Adrenal gland (tissue), 9 donors: ENCODE measurements at regions not wholly inside any gene's neighbourhood (a gene's known extent, or its start where the extent isn't known, plus 50 kb on each side); places are given as distances from the start of the nearest gene placed in this dataset.

Experiments used
- DNase-seq, 7 donors: peaks; one replicate each; pipeline ENCODE4 v3.0.0-alpha.2; 2019 to 2020
- H3K27ac ChIP-seq, 5 donors: fragments of 200-600 bp; sonication (generic) in 4 of 5; 1 replicate in 3 of 5; 2 replicates in 2 of 5; pipeline versions ENCODE4 v1.5.1 to v1.8.0; 2016 to 2020; ENCODE audit warnings: mild to moderate bottlenecking in 1 of 5
- H3K27me3 ChIP-seq: fragments of 200-600 bp; 2 replicates; pipeline ENCODE4 v1.8.0; 2021
- H3K36me3 ChIP-seq, 2 donors: fragments of 200-600 bp; replicated peaks in 1 of 2; 1 replicate in 1 of 2; 2 replicates in 1 of 2; pipeline versions ENCODE4 v1.5.1 to v1.8.0; 2018 to 2022
- H3K4me1 ChIP-seq, 2 donors: fragments of 200-600 bp; replicated peaks in 1 of 2; 1 replicate in 1 of 2; 2 replicates in 1 of 2; pipeline versions ENCODE4 v1.5.1 to v1.8.0; 2018 to 2021
- H3K4me3 ChIP-seq, 4 donors: fragments of 200-600 bp; sonication (generic) in 3 of 4; one replicate each; pipeline ENCODE4 v1.5.1; 2016 to 2018
- H3K9me3 ChIP-seq, 3 donors: fragments of 200-600 bp; sonication (generic) in 1 of 3; replicated peaks in 1 of 3; 1 replicate in 2 of 3; 2 replicates in 1 of 3; pipeline versions ENCODE4 v1.5.1 to v1.8.0; 2016 to 2021
- POLR2A ChIP-seq, 2 donors: fragments of 450-650 bp; IDR thresholded peaks; one replicate each; pipeline ENCODE4 v1.6.1; 2017; ENCODE audit warnings: antibody characterized with exemption in 2 of 2, mild to moderate bottlenecking in 2 of 2, moderate library complexity in 1 of 2
- whole genome bisulfite sequencing, 4 donors: extraction: QIAGEN DNeasy Blood & Tissue Kit in 2 of 4; methylation state at CpG; one replicate each; pipeline versions ENCODE4 v1.1.5 to v1.1.7; 2013 to 2017; 5-methylcytosine and 5-hydroxymethylcytosine counted together
- intact Hi-C, 2 donors: fragments of 100-400 bp; cut with DNase I; formaldehyde crosslinking; loops; one replicate each; pipeline versions ENCODE4 v1.14.1 to v1.15.0; 2022 to 2023
- TF ChIP-seq, protein P1 (sequence below), 6 experiments: fragments of 450-650 bp in 4 of 6; fragments of 200-600 bp in 2 of 6; sonication (generic) in 1 of 6; IDR thresholded peaks; 1 replicate in 5 of 6; 2 replicates in 1 of 6; pipeline versions ENCODE4 v1.5.1 to v1.8.0; 2016 to 2021; ENCODE audit warnings: antibody characterized with exemption in 6 of 6, mild to moderate bottlenecking in 2 of 6, moderate library complexity in 1 of 6
- donor health status: healthy with polysubstance abuse.
- donor health status: Bipolar disorder and iron deficiency.
- donor health status: DM: yes; HTN: yes; CAD: no.
- donor health status: DM: no; HTN: no; CAD: no.
- donor health status: DM: no; HTN: no; CAD: no.

DNA sequence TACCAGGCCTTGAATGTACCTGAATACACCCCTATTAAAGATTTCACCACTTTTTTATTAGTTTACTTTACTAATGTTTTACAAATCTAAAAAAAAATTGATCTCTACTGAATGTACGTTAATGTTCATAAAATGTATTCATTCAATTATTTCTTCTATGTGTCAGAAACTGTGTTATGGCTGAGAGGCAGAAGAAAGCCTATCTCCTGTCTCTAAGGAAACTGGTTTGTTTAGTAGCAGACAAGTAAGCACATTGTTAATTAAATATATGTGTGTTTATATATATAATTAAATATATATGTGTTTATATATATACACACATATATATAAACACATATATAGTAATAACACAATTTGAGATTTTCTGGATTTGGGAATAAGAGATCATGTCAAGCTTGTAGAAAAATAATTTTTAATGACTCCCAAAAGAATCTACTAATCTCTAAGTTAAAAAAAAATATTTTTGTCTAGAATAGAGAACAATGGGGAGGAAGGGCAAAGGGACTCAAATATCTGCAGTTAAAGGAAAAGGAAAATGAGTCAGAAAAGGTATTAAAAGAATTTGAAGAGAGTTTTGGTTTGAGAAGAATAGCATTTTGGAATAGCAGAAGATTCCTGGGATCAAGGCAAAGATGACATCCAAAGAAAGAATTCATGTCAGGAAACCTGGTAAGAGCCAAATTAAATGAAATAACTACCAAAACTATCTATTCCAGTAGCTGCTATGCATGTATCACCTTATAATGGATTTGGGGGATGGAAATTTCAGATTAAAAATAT, 92.1 kb downstream of the CH25H start:
- 76 to 82% (median 80%) methylated on average over 1 of the region's 1 CpG for WGBS, 4 donors
- no peak overlapping the region for H3K27ac ChIP-seq
- H3K4me3 ChIP-seq, result no peak overlapping the region
- DNase-seq, result no peak
- H3K9me3 ChIP-seq, result no peaks in the 10 kb centered on the region
- H3K27me3 ChIP-seq, result no peaks in the 10 kb centered on the region
- intact Hi-C loops, result no loop called here
- H3K36me3 ChIP-seq, result no peaks in the 10 kb centered on the region
- TF ChIP-seq, protein P1, sequence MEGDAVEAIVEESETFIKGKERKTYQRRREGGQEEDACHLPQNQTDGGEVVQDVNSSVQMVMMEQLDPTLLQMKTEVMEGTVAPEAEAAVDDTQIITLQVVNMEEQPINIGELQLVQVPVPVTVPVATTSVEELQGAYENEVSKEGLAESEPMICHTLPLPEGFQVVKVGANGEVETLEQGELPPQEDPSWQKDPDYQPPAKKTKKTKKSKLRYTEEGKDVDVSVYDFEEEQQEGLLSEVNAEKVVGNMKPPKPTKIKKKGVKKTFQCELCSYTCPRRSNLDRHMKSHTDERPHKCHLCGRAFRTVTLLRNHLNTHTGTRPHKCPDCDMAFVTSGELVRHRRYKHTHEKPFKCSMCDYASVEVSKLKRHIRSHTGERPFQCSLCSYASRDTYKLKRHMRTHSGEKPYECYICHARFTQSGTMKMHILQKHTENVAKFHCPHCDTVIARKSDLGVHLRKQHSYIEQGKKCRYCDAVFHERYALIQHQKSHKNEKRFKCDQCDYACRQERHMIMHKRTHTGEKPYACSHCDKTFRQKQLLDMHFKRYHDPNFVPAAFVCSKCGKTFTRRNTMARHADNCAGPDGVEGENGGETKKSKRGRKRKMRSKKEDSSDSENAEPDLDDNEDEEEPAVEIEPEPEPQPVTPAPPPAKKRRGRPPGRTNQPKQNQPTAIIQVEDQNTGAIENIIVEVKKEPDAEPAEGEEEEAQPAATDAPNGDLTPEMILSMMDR (IDR thresholded peaks at IDR 0.05), result no peak
- no peak for TF ChIP-seq POLR2A (IDR thresholded peaks at IDR 0.05)
- H3K4me1 ChIP-seq, result no peaks in the 10 kb centered on the region

- Histone ChIP-seq H3K9me3 (peaks cover 0 to 3% (median 0%) of the 10 kb centered on the region in 3 donors), H3K4me3 (no peak overlapping the region), H3K27ac (no peak overlapping the region), H3K27me3 (no peaks in the 10 kb centered on the region), H3K4me1 (no peaks in the 10 kb centered on the region), H3K36me3 (no peaks in the 10 kb centered on the region)
- TF ChIP-seq POLR2A (IDR thresholded peaks at IDR 0.05), result no peak
- TF ChIP-seq, protein P1 (IDR thresholded peaks at IDR 0.05), result no peak
- intact Hi-C loops, result loop anchor here in 1 of 2 donors (10.0 kb wide), 1 partner anchor 102 kb away; the partner anchor contains the start of gene CH25H
- no peak for DNase-seq
- WGBS, 4 donors, result 64 to 78% (median 71%) methylated on average over 3 of the region's 3 CpGs
Measured at GRCh38 chr10:89102735-89103134, 104.4 kb downstream of the CH25H start.

- TF ChIP-seq, protein P1 (IDR thresholded peaks at IDR 0.05), result no peak
- no peak for TF ChIP-seq POLR2A (IDR thresholded peaks at IDR 0.05)
- H3K9me3 ChIP-seq, result peaks cover 0 to under 1% (median 0%) of the 10 kb centered on the region in 3 donors
- intact Hi-C loops, result loop anchor here in 1 of 2 donors (10.0 kb wide), 1 partner anchor 103 kb away; the partner anchor contains the start of gene CH25H
- no peaks in the 10 kb centered on the region for H3K27me3 ChIP-seq
- H3K4me1 ChIP-seq, result no peaks in the 10 kb centered on the region
- H3K4me3 ChIP-seq, result no peak overlapping the region
- whole genome bisulfite sequencing, 4 donors, result 68 to 85% (median 82%) methylated on average over 4 of the region's 4 CpGs
- H3K36me3 ChIP-seq, result no peaks in the 10 kb centered on the region
- no peak for DNase-seq
- no peak overlapping the region for H3K27ac ChIP-seq
Measured at GRCh38 chr10:89101943-89102342, 105.2 kb downstream of the CH25H start.

GRCh38 chr10:89100680-89101079, 106.4 kb downstream of the CH25H start:
- H3K36me3 ChIP-seq, result no peaks in the 10 kb centered on the region
- no peak overlapping the region for H3K4me3 ChIP-seq
- H3K4me1 ChIP-seq, result no peaks in the 10 kb centered on the region
- TF ChIP-seq, protein P1 (IDR thresholded peaks at IDR 0.05), result no peak
- no peak for TF ChIP-seq POLR2A (IDR thresholded peaks at IDR 0.05)
- WGBS, 4 donors, result 77 to 81% (median 78%) methylated on average over 4 of the region's 4 CpGs
- no peak for DNase-seq
- no peak overlapping the region for H3K27ac ChIP-seq
- H3K9me3 ChIP-seq, result no peaks in the 10 kb centered on the region
- intact Hi-C loops, result loop anchor here in 1 of 2 donors (10.0 kb wide), 1 partner anchor 104 kb away; the partner anchor contains the start of gene CH25H
- H3K27me3 ChIP-seq, result no peaks in the 10 kb centered on the region
